IMR-90 (cell line): ENCODE measurements at regions not wholly inside any gene's neighbourhood (a gene's known extent, or its start where the extent isn't known, plus 50 kb on each side); places are given as distances from the start of the nearest gene placed in this dataset.

Experiments used
- ATAC-seq: fragments of 200-7000 bp; cut with Tn5 transposase; 2 replicates; pipeline ENCODE4 v1.9.1; 2020; ENCODE audit warnings: low read depth, mild to moderate bottlenecking, moderate library complexity
- BruUV-seq: library from RNA; stranded (reverse); fragments of 400-500 nt; replicated peaks from 2 replicates; lab custom pipeline; 2021; lab: Mats Ljungman, UMichigan
- CTCF ChIA-PET: fragments of 300-600 bp; formaldehyde crosslinking; extraction: SDS; loops from one replicate; lab custom pipeline; 2021; ENCODE audit warnings: antibody characterized with exemption; lab: Yijun Ruan, JAX
- POLR2A ChIA-PET: fragments of 300-600 bp; sonication (Branson Sonifier 250); formaldehyde crosslinking; loops from one replicate; lab custom pipeline; 2022; ENCODE audit warnings: antibody characterized with exemption; ENCODE audit not compliant: unreplicated experiment; lab: Charles Lee
- DNase-seq: peaks from one replicate; pipeline ENCODE4 v3.0.0; 2013
- H2AFZ ChIP-seq: replicated peaks from 2 replicates; pipeline ENCODE3; 2013; ENCODE audit warnings: low read length, mild to moderate bottlenecking; ENCODE audit not compliant: poor library complexity
- H2AK5ac ChIP-seq: 2 replicates; pipeline ENCODE4 v1.6.1; 2013; ENCODE audit warnings: low read depth, low read length, inconsistent platforms
- H2AK9ac ChIP-seq: replicated peaks from 2 replicates; pipeline ENCODE3; 2013; ENCODE audit warnings: mild to moderate bottlenecking, low read depth, low read length, moderate library complexity; ENCODE audit not compliant: poor library complexity
- H2BK120ac ChIP-seq: 2 replicates; pipeline ENCODE4 v1.6.1; 2013; ENCODE audit warnings: low read depth, low read length, inconsistent platforms
- H2BK15ac ChIP-seq: 3 replicates; pipeline ENCODE4 v1.6.1; 2013; ENCODE audit warnings: low read depth, low read length, inconsistent platforms
- H2BK20ac ChIP-seq: 2 replicates; pipeline ENCODE4 v1.6.1; 2013; ENCODE audit warnings: low read depth, mild to moderate bottlenecking, inconsistent platforms, low read length, moderate library complexity
- H2BK5ac ChIP-seq: 2 replicates; pipeline ENCODE4 v1.6.1; 2013; ENCODE audit warnings: mild to moderate bottlenecking, low read depth, low read length, inconsistent platforms; ENCODE audit not compliant: poor library complexity, severe bottlenecking
- H3K14ac ChIP-seq: replicated peaks from 2 replicates; pipeline ENCODE4 v1.6.1; 2013; ENCODE audit warnings: low read depth, low read length, inconsistent platforms
- H3K18ac ChIP-seq: 2 replicates; pipeline ENCODE4 v1.6.1; 2013; ENCODE audit warnings: low read depth, low read length, control low read depth
- H3K23ac ChIP-seq: 2 replicates; pipeline ENCODE4 v1.6.1; 2013; ENCODE audit warnings: low read depth, low read length, inconsistent platforms
- H3K27ac ChIP-seq: 2 replicates; pipeline ENCODE4 v1.5.1; 2013; ENCODE audit warnings: mild to moderate bottlenecking, control low read depth, low read length; ENCODE audit not compliant: insufficient read depth
- H3K27me3 ChIP-seq: 2 replicates; pipeline ENCODE4 v1.6.1; 2013; ENCODE audit warnings: low read length; ENCODE audit not compliant: control insufficient read depth, insufficient read depth
- H3K36me3 ChIP-seq: 2 replicates; pipeline ENCODE4 v1.6.1; 2013; ENCODE audit warnings: low read length, mixed read lengths; ENCODE audit not compliant: control insufficient read depth, insufficient read depth
- H3K4ac ChIP-seq: 2 replicates; pipeline ENCODE4 v1.6.1; 2013; ENCODE audit warnings: low read depth, low read length, inconsistent platforms
- H3K4me1 ChIP-seq: 2 replicates; pipeline ENCODE4 v1.6.1; 2013; ENCODE audit warnings: low read length, mixed read lengths; ENCODE audit not compliant: control insufficient read depth, insufficient read depth
- H3K4me2 ChIP-seq: 2 replicates; pipeline ENCODE4 v1.6.1; 2013; ENCODE audit warnings: low read depth, mild to moderate bottlenecking, control low read depth, low read length, moderate library complexity
- H3K4me3 ChIP-seq: 2 replicates; pipeline ENCODE4 v1.5.1; 2013; ENCODE audit warnings: low read depth, mild to moderate bottlenecking, control low read depth, low read length, moderate library complexity; ENCODE audit not compliant: insufficient read depth
- H3K56ac ChIP-seq: 2 replicates; pipeline ENCODE4 v1.6.1; 2013; ENCODE audit warnings: low read length, inconsistent platforms; ENCODE audit not compliant: insufficient read depth; ENCODE audit errors: extremely low read depth
- H3K79me1 ChIP-seq, 2 experiments: 2 replicates each; pipeline ENCODE4 v1.6.1; 2013; ENCODE audit warnings: low read length in 2 of 2, inconsistent platforms in 1 of 2, low read depth in 1 of 2
- H3K9ac ChIP-seq: 2 replicates; pipeline ENCODE4 v1.6.1; 2013; ENCODE audit warnings: low read depth, low read length, control low read depth
- H3K9me1 ChIP-seq: 2 replicates; pipeline ENCODE4 v1.6.1; 2013; ENCODE audit warnings: low read length, inconsistent platforms; ENCODE audit not compliant: insufficient read depth
- H3K9me3 ChIP-seq: 2 replicates; pipeline ENCODE4 v1.6.1; 2013; ENCODE audit warnings: low read length; ENCODE audit not compliant: control insufficient read depth, insufficient read depth
- H4K20me1 ChIP-seq: 2 replicates; pipeline ENCODE4 v1.6.1; 2013; ENCODE audit warnings: low read length, inconsistent platforms; ENCODE audit not compliant: insufficient read depth
- H4K5ac ChIP-seq: 2 replicates; pipeline ENCODE4 v1.6.1; 2013; ENCODE audit warnings: mild to moderate bottlenecking, low read depth, low read length, control low read depth
- H4K8ac ChIP-seq, 2 experiments: 2 replicates each; pipeline ENCODE4 v1.6.1; 2013; ENCODE audit warnings: low read depth in 2 of 2, low read length in 2 of 2, control low read depth in 1 of 2, inconsistent platforms in 1 of 2
- H4K91ac ChIP-seq: 2 replicates; pipeline ENCODE4 v1.6.1; 2013; ENCODE audit warnings: low read depth, low read length, inconsistent platforms; ENCODE audit not compliant: insufficient read depth
- BHLHE40 ChIP-seq: fragments of 150-350 bp; IDR thresholded peaks from 2 replicates; pipeline ENCODE4 v1.6.1; 2016; ENCODE audit warnings: mild to moderate bottlenecking, low read depth, low read length
- CEBPB ChIP-seq: IDR thresholded peaks from 2 replicates; pipeline ENCODE4 v1.6.1; 2012; ENCODE audit warnings: low read depth, low read length, improper control_type of control experiment
- CHD1 ChIP-seq: IDR thresholded peaks from 2 replicates; pipeline ENCODE4 v1.6.1; 2012; ENCODE audit warnings: low read depth, low read length, improper control_type of control experiment
- MAFK ChIP-seq: IDR thresholded peaks from 2 replicates; pipeline ENCODE4 v1.6.1; 2012; ENCODE audit warnings: low read depth, low read length, improper control_type of control experiment
- MAZ ChIP-seq: IDR thresholded peaks from 2 replicates; pipeline ENCODE4 v1.6.1; 2012; ENCODE audit warnings: low read depth, mild to moderate bottlenecking, low read length, improper control_type of control experiment, moderate library complexity, borderline replicate concordance
- NFE2L2 ChIP-seq: fragments of 150-350 bp; IDR thresholded peaks from 2 replicates; pipeline ENCODE4 v1.6.1; 2016; ENCODE audit warnings: low read depth, mild to moderate bottlenecking, low read length
- POLR2A ChIP-seq: IDR thresholded peaks from 2 replicates; pipeline ENCODE4 v1.6.1; 2012; ENCODE audit warnings: mild to moderate bottlenecking, low read depth, low read length
- RAD21 ChIP-seq: IDR thresholded peaks from 2 replicates; pipeline ENCODE4 v1.6.1; 2012; ENCODE audit warnings: low read length, improper control_type of control experiment
- RCOR1 ChIP-seq: IDR thresholded peaks from 2 replicates; pipeline ENCODE4 v1.6.1; 2012; ENCODE audit warnings: mild to moderate bottlenecking, low read length, improper control_type of control experiment; ENCODE audit not compliant: insufficient replicate concordance
- RFX5 ChIP-seq: IDR thresholded peaks from 2 replicates; pipeline ENCODE4 v1.8.0; 2012; ENCODE audit warnings: low read depth, mild to moderate bottlenecking, low read length, moderate library complexity
- SMC3 ChIP-seq: fragments of 150-350 bp; IDR thresholded peaks from 2 replicates; pipeline ENCODE4 v1.6.1; 2016; ENCODE audit warnings: low read depth, mild to moderate bottlenecking, antibody characterized with exemption, low read length, moderate library complexity
- WGBS, 2 experiments: methylation state at CpG; one replicate each; pipeline versions ENCODE4 v1.1.5 to v1.1.7; 2013; ENCODE audit warnings: missing lambda C conversion rate in 2 of 2; ENCODE audit not compliant: insufficient read length in 1 of 2; ENCODE audit errors: extremely low coverage in 2 of 2; 5-methylcytosine and 5-hydroxymethylcytosine counted together
- dilution Hi-C: fragments of 300-500 bp; cut with HindIII; formaldehyde crosslinking; loops from one replicate; pipeline ENCODE4 v1.14.3; 2018; ENCODE audit warnings: low sequenced_read_pairs; ENCODE audit not compliant: unreplicated experiment
- in situ Hi-C: fragments of 300-500 bp; cut with MboI; formaldehyde crosslinking; loops from 3 replicates; pipeline ENCODE4 v1.14.3; 2019; ENCODE audit warnings: low sequenced_read_pairs, inconsistent platforms, mixed read lengths
- intact Hi-C: fragments of 100-400 bp; cut with micrococcal nuclease; formaldehyde crosslinking; loops from 2 replicates; pipeline ENCODE4 v1.10.0; 2022
- TF ChIP-seq, protein P1 (sequence below): fragments of 150-350 bp; IDR thresholded peaks from 2 replicates; pipeline ENCODE4 v1.6.1; 2017; ENCODE audit warnings: mild to moderate bottlenecking, antibody characterized with exemption, low read length, low read depth
- TF ChIP-seq, protein P2 (sequence below): conservative IDR thresholded peaks from 2 replicates; pipeline ENCODE4 v1.5.1; 2012; ENCODE audit warnings: mild to moderate bottlenecking, low read depth, low read length, improper control_type of control experiment

DNA sequence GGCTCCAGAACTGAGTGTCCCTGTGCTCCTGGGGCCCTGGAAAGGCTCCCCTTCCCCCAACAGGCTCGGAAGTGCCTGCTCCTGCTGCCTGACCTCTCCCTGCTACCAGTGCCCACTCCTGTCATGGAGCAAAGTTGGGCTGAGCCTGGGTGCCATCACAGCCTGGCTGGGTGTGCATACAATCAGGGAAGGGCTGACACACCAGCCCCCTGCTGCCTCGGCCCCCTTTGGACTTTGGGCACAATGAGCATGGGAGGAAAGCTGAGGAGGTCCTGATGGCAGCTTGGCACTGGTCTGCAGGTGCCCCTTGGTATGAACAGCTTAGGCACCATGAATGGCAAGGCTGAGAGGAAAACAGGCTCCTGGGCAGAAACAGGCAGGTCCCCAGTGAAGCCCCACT lies 405.0 kb downstream of the PID1 start:
- TF ChIP-seq CEBPB (no peak), RCOR1 (no peak), SMC3 (no peak), MAZ (no peak), MAFK (no peak), CHD1 (no peak), NFE2L2 (no peak), RAD21 (no peak), BHLHE40 (no peak), POLR2A (no peak), RFX5 (no peak)
- TF ChIP-seq, protein P1, sequence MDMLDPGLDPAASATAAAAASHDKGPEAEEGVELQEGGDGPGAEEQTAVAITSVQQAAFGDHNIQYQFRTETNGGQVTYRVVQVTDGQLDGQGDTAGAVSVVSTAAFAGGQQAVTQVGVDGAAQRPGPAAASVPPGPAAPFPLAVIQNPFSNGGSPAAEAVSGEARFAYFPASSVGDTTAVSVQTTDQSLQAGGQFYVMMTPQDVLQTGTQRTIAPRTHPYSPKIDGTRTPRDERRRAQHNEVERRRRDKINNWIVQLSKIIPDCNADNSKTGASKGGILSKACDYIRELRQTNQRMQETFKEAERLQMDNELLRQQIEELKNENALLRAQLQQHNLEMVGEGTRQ: no peak
- TF ChIP-seq, protein P2, sequence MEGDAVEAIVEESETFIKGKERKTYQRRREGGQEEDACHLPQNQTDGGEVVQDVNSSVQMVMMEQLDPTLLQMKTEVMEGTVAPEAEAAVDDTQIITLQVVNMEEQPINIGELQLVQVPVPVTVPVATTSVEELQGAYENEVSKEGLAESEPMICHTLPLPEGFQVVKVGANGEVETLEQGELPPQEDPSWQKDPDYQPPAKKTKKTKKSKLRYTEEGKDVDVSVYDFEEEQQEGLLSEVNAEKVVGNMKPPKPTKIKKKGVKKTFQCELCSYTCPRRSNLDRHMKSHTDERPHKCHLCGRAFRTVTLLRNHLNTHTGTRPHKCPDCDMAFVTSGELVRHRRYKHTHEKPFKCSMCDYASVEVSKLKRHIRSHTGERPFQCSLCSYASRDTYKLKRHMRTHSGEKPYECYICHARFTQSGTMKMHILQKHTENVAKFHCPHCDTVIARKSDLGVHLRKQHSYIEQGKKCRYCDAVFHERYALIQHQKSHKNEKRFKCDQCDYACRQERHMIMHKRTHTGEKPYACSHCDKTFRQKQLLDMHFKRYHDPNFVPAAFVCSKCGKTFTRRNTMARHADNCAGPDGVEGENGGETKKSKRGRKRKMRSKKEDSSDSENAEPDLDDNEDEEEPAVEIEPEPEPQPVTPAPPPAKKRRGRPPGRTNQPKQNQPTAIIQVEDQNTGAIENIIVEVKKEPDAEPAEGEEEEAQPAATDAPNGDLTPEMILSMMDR: no peak

More for the DNA sequence above, 405.0 kb downstream of the PID1 start:
- no peaks in the 10 kb centered on the region for H4K20me1 ChIP-seq
- no peak overlapping the region for H3K4me3 ChIP-seq
- H4K5ac ChIP-seq: no peak overlapping the region
- no peak overlapping the region for H3K4me2 ChIP-seq
- H3K56ac ChIP-seq: no peak overlapping the region
- no peak for DNase-seq
- BruUV-seq: no TSS peak
- H2AFZ ChIP-seq: no peak overlapping the region
- in situ Hi-C loops (no loop called here), dilution Hi-C loops (no loop called here), intact Hi-C loops (no loop called here)
- no peak overlapping the region for H3K27ac ChIP-seq
- H3K9ac ChIP-seq: no peak overlapping the region
- H3K79me1 ChIP-seq: no peaks in the 10 kb centered on the region
- no peak overlapping the region for H2BK5ac ChIP-seq
- no peak overlapping the region for H2BK15ac ChIP-seq
- no peak overlapping the region for H3K23ac ChIP-seq
- POLR2A ChIA-PET: no interaction called here
- no peak overlapping the region for H2BK120ac ChIP-seq
- CTCF ChIA-PET: no interaction called here
- H3K9me1 ChIP-seq: no peaks in the 10 kb centered on the region
- no peaks in the 10 kb centered on the region for H3K27me3 ChIP-seq
- 20% methylated on average over 1 of the region's 2 CpGs; no CpG with 5 or more reads in 1 of the 2 experiments for WGBS, 2 experiments
- H3K4ac ChIP-seq: no peak overlapping the region
- no peaks in the 10 kb centered on the region for H3K4me1 ChIP-seq
- H4K91ac ChIP-seq: no peak overlapping the region
- no peak overlapping the region for H2AK9ac ChIP-seq
- no peak for ATAC-seq
- H2BK20ac ChIP-seq: no peak overlapping the region
- H4K8ac ChIP-seq: no peak overlapping the region
- peaks cover 7% of the 10 kb centered on the region for H3K9me3 ChIP-seq
- H2AK5ac ChIP-seq: no peak overlapping the region
- no peaks in the 10 kb centered on the region for H3K36me3 ChIP-seq
- no peak overlapping the region for H3K18ac ChIP-seq
- no peak overlapping the region for H3K14ac ChIP-seq
